ENCODE measurements at regions not wholly inside any gene's neighbourhood (a gene's known extent, or its start where the extent isn't known, plus 50 kb on each side); places are given as distances from the start of the nearest gene placed in this dataset.

DNA sequence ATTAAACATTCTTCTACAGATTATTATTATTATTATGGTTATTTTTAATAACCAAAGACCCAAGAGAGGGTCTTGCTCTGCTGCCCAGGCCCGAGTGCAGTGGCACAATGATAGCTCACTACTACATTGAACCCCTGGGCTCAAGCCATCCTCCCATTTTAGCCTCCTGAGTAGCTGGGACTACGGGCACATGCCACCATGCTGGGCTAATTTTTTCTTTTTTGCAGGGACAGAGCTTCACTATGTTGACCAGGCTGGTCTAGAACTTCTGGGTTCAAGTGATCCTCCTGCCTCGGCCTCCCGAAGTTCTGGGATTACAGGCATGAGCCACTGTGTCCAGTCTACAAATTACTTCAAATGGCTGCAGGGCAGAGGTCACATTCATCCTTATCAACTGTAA, 179.8 kb downstream of the KCNRG start:
- 66% methylated on average over 4 of the region's 4 CpGs for WGBS (ENCODE audit: insufficient coverage)

DNA sequence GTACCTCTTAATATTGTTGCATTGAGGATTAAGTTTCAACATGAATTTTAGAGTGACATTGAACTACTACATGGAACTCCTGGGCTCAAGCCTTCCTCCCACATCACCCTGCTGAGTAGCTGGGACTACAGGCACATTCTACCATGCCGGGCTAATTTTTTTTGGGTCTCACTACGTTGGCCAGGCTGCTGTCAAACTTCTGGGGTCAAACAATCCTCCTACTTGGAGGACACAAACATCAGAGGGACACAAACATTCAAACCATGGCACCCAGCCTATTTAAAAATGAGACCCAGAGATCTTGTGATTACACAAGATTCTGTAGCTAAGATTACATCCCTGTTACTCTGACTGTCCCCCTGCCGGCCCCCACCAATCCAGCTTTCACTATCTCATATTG, 180.9 kb downstream of the KCNRG start:
- DNase-seq, result no peak
- no peak overlapping the region for H3K4me3 Mint-ChIP-seq
- Histone ChIP-seq H3K36me3 (ENCODE audit: control insufficient read depth, insufficient read depth, low read length) (no peaks in the 10 kb centered on the region), H3K4me3 (ENCODE audit: low read length) (no peak overlapping the region), H3K9me3 (ENCODE audit: control insufficient read depth, insufficient read depth, low read length) (no peaks in the 10 kb centered on the region), H3K27me3 (ENCODE audit: control insufficient read depth, insufficient read depth, low read length) (no peaks in the 10 kb centered on the region), H3K4me1 (ENCODE audit: control insufficient read depth, insufficient read depth, low read length) (no peaks in the 10 kb centered on the region), H3K27ac (ENCODE audit: low read length) (no peak overlapping the region)
- peaks cover 0 to 4% of the 10 kb centered on the region in 2 donors for H3K4me1 Mint-ChIP-seq
- no peaks in the 10 kb centered on the region for H3K9me3 Mint-ChIP-seq
- peaks cover 10 to 12% of the 10 kb centered on the region in 2 donors for H3K27me3 Mint-ChIP-seq (ENCODE audit: low read depth in 2 of 2)
- no peak for ATAC-seq
- intact Hi-C loops (cut with micrococcal nuclease), result no loop called here
- no peak overlapping the region for H3K27ac Mint-ChIP-seq
- TF ChIP-seq CTCF (IDR thresholded peaks at IDR 0.05), result no peak
- WGBS (ENCODE audit: insufficient coverage), result 88% methylated on average over 3 of the region's 3 CpGs
- H3K36me3 Mint-ChIP-seq, result no peaks in the 10 kb centered on the region

More for the DNA sequence above, 179.8 kb downstream of the KCNRG start:
- no peaks in the 10 kb centered on the region for H3K4me1 ChIP-seq (ENCODE audit: control insufficient read depth, insufficient read depth, low read length)
- H3K27ac ChIP-seq (ENCODE audit: low read length), result no peak overlapping the region
- ATAC-seq, result no peak
- H3K27ac Mint-ChIP-seq, result no peak overlapping the region
- no peaks in the 10 kb centered on the region for H3K9me3 ChIP-seq (ENCODE audit: control insufficient read depth, insufficient read depth, low read length)
- no peak for DNase-seq
- no peak for TF ChIP-seq CTCF (IDR thresholded peaks at IDR 0.05)
- H3K4me1 Mint-ChIP-seq, result peaks cover 0 to 4% of the 10 kb centered on the region in 2 donors
- peaks cover 12 to 14% of the 10 kb centered on the region in 2 donors for H3K27me3 Mint-ChIP-seq (ENCODE audit: low read depth in 2 of 2)
- H3K27me3 ChIP-seq (ENCODE audit: control insufficient read depth, insufficient read depth, low read length), result no peaks in the 10 kb centered on the region
- no peak overlapping the region for H3K4me3 ChIP-seq (ENCODE audit: low read length)
- no peaks in the 10 kb centered on the region for H3K36me3 ChIP-seq (ENCODE audit: control insufficient read depth, insufficient read depth, low read length)
- intact Hi-C loops (cut with micrococcal nuclease), result no loop called here
- no peaks in the 10 kb centered on the region for H3K9me3 Mint-ChIP-seq
- no peaks in the 10 kb centered on the region for H3K36me3 Mint-ChIP-seq
- no peak overlapping the region for H3K4me3 Mint-ChIP-seq

DNA sequence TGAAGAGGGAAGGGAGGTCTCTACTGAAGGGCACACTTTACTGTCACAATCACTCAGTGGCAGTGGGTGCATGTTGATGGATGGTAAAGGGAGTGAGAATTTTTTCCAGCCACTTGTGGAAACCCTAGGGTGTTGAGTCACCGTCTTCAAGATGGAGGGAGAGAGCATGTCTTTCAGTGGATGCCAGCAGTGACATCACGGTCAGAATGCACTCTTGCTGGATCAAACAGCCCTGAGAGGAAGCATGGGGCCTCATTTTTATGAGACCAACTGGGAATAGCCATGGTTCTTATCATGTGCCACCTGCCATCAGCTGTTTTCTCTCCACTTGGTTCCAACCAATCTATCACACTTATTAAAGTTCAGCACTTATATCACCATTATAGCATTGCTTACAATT, 182.5 kb downstream of the KCNRG start:
- H3K27ac Mint-ChIP-seq, result no peak overlapping the region
- H3K9me3 ChIP-seq (ENCODE audit: control insufficient read depth, insufficient read depth, low read length), result no peaks in the 10 kb centered on the region
- no peak overlapping the region for H3K4me3 Mint-ChIP-seq
- H3K27me3 Mint-ChIP-seq (ENCODE audit: low read depth in 2 of 2), result peaks cover under 1 to 9% of the 10 kb centered on the region in 2 donors
- TF ChIP-seq CTCF (IDR thresholded peaks at IDR 0.05), result no peak
- no peak for DNase-seq
- no peaks in the 10 kb centered on the region for H3K36me3 Mint-ChIP-seq
- no peak overlapping the region for H3K27ac ChIP-seq (ENCODE audit: low read length)
- no peaks in the 10 kb centered on the region for H3K27me3 ChIP-seq (ENCODE audit: control insufficient read depth, insufficient read depth, low read length)
- H3K4me1 Mint-ChIP-seq, result no peaks in the 10 kb centered on the region
- no peaks in the 10 kb centered on the region for H3K9me3 Mint-ChIP-seq
- no peak for ATAC-seq
- 97% methylated on average over 2 of the region's 2 CpGs for WGBS (ENCODE audit: insufficient coverage)
- intact Hi-C loops (cut with micrococcal nuclease), result no loop called here
- no peak overlapping the region for H3K4me3 ChIP-seq (ENCODE audit: low read length)
- no peaks in the 10 kb centered on the region for H3K36me3 ChIP-seq (ENCODE audit: control insufficient read depth, insufficient read depth, low read length)
- no peaks in the 10 kb centered on the region for H3K4me1 ChIP-seq (ENCODE audit: control insufficient read depth, insufficient read depth, low read length)

GRCh38 chr13:50198508-50198907, 183.3 kb downstream of the KCNRG start:
- no peak overlapping the region for H3K4me3 Mint-ChIP-seq
- H3K27ac ChIP-seq (ENCODE audit: low read length), result no peak overlapping the region
- no peaks in the 10 kb centered on the region for H3K9me3 Mint-ChIP-seq
- H3K27ac Mint-ChIP-seq, result no peak overlapping the region
- no peaks in the 10 kb centered on the region for H3K27me3 ChIP-seq (ENCODE audit: control insufficient read depth, insufficient read depth, low read length)
- ATAC-seq (no peak), DNase-seq (no peak)
- intact Hi-C loops (cut with micrococcal nuclease), result no loop called here
- no peak for TF ChIP-seq CTCF (IDR thresholded peaks at IDR 0.05)
- H3K36me3 Mint-ChIP-seq, result no peaks in the 10 kb centered on the region
- no peaks in the 10 kb centered on the region for H3K4me1 ChIP-seq (ENCODE audit: control insufficient read depth, insufficient read depth, low read length)
- no peak overlapping the region for H3K4me3 ChIP-seq (ENCODE audit: low read length)
- H3K9me3 ChIP-seq (ENCODE audit: control insufficient read depth, insufficient read depth, low read length), result no peaks in the 10 kb centered on the region
- H3K36me3 ChIP-seq (ENCODE audit: control insufficient read depth, insufficient read depth, low read length), result no peaks in the 10 kb centered on the region
- peaks cover 0 to 10% of the 10 kb centered on the region in 2 donors for H3K27me3 Mint-ChIP-seq (ENCODE audit: low read depth in 2 of 2)
- H3K4me1 Mint-ChIP-seq, result no peaks in the 10 kb centered on the region
- 84% methylated on average over 2 of the region's 2 CpGs for WGBS (ENCODE audit: insufficient coverage)
